GM23338 (cell line): ENCODE measurements at regions not wholly inside any gene's neighbourhood (a gene's known extent, or its start where the extent isn't known, plus 50 kb on each side); places are given as distances from the start of the nearest gene placed in this dataset.

Experiments used
- CREB1 ChIP-seq: fragments of 250-450 bp; sonication (Bioruptor Pico); IDR thresholded peaks from 2 replicates; pipeline ENCODE4 v1.5.0; 2020; ENCODE audit warnings: low read depth, mild to moderate bottlenecking, moderate library complexity
- EZH2 ChIP-seq: fragments of 200-600 bp; sonication (generic); IDR thresholded peaks from one replicate; pipeline ENCODE4 v1.8.0; 2017; ENCODE audit warnings: antibody characterized with exemption, mild to moderate bottlenecking, low read depth; ENCODE audit not compliant: unreplicated experiment
- EZH2phosphoT487 ChIP-seq: fragments of 200-600 bp; sonication (generic); IDR thresholded peaks from one replicate; pipeline ENCODE4 v1.8.1; 2018; ENCODE audit warnings: antibody characterized with exemption; ENCODE audit not compliant: unreplicated experiment
- JUNB ChIP-seq: IDR thresholded peaks from one replicate; pipeline ENCODE4 v1.6.1; 2016; ENCODE audit warnings: antibody characterized with exemption; ENCODE audit not compliant: unreplicated experiment
- NANOG ChIP-seq: IDR thresholded peaks from 2 replicates; pipeline ENCODE4 v1.6.1; 2016; ENCODE audit warnings: antibody characterized with exemption, borderline replicate concordance
- POLR2AphosphoS5 ChIP-seq: IDR thresholded peaks from 2 replicates; pipeline ENCODE4 v1.6.1; 2016; ENCODE audit warnings: antibody characterized with exemption, low read depth
- ZNF114 ChIP-seq: fragments of 250-450 bp; sonication (Bioruptor Pico); IDR thresholded peaks from 2 replicates; pipeline ENCODE4 v1.5.0; 2020; ENCODE audit warnings: mild to moderate bottlenecking, moderate library complexity
- ZNF462 ChIP-seq: fragments of 250-450 bp; sonication (Bioruptor Pico); IDR thresholded peaks from 2 replicates; pipeline ENCODE4 v1.5.0; 2020; ENCODE audit warnings: mild to moderate bottlenecking, moderate library complexity
- TF ChIP-seq, protein P1 (sequence below), 2 experiments: fragments of 200-600 bp in 1 of 2; sonication (generic) in 1 of 2; conservative IDR thresholded peaks; 2 replicates each; pipeline versions ENCODE4 v1.5.1 to v1.6.1; 2016 to 2017; ENCODE audit warnings: antibody characterized with exemption in 2 of 2, low read depth in 2 of 2, mild to moderate bottlenecking in 2 of 2, moderate library complexity in 1 of 2
- TF ChIP-seq, protein P2 (sequence below): IDR thresholded peaks from 2 replicates; pipeline ENCODE4 v1.6.1; 2016; ENCODE audit warnings: antibody characterized with exemption
- TF ChIP-seq, protein P3 (sequence below): IDR thresholded peaks from one replicate; pipeline ENCODE4 v1.6.1; 2018; ENCODE audit warnings: antibody characterized with exemption; ENCODE audit not compliant: unreplicated experiment

GRCh38 chr5:124796495-124796894 lies 50.1 kb upstream of the ZNF608 start:
- TF ChIP-seq, protein P1, sequence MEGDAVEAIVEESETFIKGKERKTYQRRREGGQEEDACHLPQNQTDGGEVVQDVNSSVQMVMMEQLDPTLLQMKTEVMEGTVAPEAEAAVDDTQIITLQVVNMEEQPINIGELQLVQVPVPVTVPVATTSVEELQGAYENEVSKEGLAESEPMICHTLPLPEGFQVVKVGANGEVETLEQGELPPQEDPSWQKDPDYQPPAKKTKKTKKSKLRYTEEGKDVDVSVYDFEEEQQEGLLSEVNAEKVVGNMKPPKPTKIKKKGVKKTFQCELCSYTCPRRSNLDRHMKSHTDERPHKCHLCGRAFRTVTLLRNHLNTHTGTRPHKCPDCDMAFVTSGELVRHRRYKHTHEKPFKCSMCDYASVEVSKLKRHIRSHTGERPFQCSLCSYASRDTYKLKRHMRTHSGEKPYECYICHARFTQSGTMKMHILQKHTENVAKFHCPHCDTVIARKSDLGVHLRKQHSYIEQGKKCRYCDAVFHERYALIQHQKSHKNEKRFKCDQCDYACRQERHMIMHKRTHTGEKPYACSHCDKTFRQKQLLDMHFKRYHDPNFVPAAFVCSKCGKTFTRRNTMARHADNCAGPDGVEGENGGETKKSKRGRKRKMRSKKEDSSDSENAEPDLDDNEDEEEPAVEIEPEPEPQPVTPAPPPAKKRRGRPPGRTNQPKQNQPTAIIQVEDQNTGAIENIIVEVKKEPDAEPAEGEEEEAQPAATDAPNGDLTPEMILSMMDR (conservative IDR thresholded peaks at IDR 0.05; ENCODE audit: low read depth in 2 of 2): no peak
- TF ChIP-seq EZH2phosphoT487: no peak
- no peak for TF ChIP-seq POLR2AphosphoS5
- TF ChIP-seq, protein P2, sequence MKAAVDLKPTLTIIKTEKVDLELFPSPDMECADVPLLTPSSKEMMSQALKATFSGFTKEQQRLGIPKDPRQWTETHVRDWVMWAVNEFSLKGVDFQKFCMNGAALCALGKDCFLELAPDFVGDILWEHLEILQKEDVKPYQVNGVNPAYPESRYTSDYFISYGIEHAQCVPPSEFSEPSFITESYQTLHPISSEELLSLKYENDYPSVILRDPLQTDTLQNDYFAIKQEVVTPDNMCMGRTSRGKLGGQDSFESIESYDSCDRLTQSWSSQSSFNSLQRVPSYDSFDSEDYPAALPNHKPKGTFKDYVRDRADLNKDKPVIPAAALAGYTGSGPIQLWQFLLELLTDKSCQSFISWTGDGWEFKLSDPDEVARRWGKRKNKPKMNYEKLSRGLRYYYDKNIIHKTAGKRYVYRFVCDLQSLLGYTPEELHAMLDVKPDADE: no peak
- no peak for TF ChIP-seq NANOG
- TF ChIP-seq, protein P3, sequence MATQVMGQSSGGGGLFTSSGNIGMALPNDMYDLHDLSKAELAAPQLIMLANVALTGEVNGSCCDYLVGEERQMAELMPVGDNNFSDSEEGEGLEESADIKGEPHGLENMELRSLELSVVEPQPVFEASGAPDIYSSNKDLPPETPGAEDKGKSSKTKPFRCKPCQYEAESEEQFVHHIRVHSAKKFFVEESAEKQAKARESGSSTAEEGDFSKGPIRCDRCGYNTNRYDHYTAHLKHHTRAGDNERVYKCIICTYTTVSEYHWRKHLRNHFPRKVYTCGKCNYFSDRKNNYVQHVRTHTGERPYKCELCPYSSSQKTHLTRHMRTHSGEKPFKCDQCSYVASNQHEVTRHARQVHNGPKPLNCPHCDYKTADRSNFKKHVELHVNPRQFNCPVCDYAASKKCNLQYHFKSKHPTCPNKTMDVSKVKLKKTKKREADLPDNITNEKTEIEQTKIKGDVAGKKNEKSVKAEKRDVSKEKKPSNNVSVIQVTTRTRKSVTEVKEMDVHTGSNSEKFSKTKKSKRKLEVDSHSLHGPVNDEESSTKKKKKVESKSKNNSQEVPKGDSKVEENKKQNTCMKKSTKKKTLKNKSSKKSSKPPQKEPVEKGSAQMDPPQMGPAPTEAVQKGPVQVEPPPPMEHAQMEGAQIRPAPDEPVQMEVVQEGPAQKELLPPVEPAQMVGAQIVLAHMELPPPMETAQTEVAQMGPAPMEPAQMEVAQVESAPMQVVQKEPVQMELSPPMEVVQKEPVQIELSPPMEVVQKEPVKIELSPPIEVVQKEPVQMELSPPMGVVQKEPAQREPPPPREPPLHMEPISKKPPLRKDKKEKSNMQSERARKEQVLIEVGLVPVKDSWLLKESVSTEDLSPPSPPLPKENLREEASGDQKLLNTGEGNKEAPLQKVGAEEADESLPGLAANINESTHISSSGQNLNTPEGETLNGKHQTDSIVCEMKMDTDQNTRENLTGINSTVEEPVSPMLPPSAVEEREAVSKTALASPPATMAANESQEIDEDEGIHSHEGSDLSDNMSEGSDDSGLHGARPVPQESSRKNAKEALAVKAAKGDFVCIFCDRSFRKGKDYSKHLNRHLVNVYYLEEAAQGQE: no peak
- TF ChIP-seq EZH2: no peak
- TF ChIP-seq CREB1 (CRISPR knock-in tag): no peak
- TF ChIP-seq ZNF114 (CRISPR knock-in tag): no peak
- no peak for TF ChIP-seq JUNB
- no peak for TF ChIP-seq ZNF462
